GM19240 (cell line): ENCODE measurements at regions not wholly inside any gene's neighbourhood (a gene's known extent, or its start where the extent isn't known, plus 50 kb on each side); places are given as distances from the start of the nearest gene placed in this dataset.
"Not testable (repeated sequence)": the region's sequence is repeated elsewhere in the genome, so short reads cannot be mapped to it uniquely, and the experiment has no call there.

ENCODE experiments used
- DNase-seq: peaks from one replicate; pipeline ENCODE4 v3.0.0; 2011; ENCODE audit warnings: low spot score; ENCODE audit not compliant: insufficient read length

- DNase-seq, result no peak
Observed at GRCh38 chr5:152527358-152528052, 122.4 kb upstream of the NMUR2 start.

- no peak for DNase-seq
Observed at GRCh38 chr5:152529440-152529839, 124.4 kb upstream of the NMUR2 start.

- DNase-seq, result no peak
Observed at GRCh38 chr5:152532714-152533113, 127.6 kb upstream of the NMUR2 start.

- no peak for DNase-seq
Observed at GRCh38 chr5:152534641-152535040, 129.6 kb upstream of the NMUR2 start.

DNA sequence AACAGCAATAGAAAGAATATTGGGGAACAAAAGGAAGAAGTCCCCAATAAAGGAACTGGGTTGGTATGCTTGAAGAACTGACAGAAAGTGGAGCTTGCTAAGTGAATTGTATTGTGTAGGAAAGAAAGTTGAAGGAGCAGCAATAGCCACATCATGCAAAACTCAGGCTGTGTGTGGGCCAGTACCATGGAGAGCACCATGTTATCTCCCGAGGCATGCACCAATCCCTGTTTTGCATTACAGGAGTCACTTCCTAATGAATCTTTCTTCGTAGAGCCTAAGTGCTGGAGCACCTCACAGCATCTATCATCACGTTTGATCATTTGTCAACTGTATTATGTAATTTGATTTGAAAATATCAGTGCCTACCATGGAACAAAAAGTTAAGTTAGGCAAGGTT is 137.7 kb upstream of the NMUR2 start:
- DNase-seq, result no peak

DNA sequence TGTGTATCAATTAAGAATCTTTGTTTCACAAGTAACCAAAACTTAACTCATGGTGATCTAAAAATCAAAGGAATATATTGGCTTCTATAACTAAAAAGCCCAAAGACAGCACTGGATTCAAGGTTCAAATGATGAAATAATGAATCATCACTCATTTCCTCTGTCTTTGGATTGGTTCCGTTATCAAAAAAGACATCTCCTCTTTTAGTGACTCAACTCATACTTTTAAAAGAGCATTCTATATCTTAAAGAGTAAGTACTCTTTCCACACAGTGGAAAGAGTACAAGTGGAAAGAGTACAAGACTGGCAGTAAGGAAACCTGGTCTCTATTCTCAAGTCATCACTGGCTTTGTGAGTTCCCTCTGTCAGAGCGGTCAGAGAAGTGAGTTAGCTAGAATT is 141.4 kb upstream of the NMUR2 start:
- no peak for DNase-seq

GRCh38 chr5:152547202-152547601 is 142.1 kb upstream of the NMUR2 start:
- no peak for DNase-seq

DNA sequence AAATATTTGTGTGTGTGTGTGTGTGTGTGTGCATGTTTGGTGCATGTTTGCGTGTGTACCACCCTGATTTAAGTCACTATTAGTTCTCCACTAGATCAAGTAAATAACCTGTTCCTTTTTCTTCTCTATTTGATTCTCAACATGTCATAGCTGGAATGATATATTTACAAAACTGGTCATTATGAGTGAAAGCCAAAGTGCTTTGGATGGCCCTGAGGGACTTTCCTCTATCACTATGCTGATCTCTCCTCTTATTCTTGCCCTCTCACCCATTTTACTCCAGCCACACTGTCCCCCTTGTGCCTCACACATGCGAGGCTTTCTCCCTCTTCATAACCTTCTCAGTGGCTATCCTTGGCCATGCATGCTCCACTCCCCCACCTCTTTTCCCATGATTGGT is 144.6 kb upstream of the NMUR2 start:
- no peak for DNase-seq

DNA sequence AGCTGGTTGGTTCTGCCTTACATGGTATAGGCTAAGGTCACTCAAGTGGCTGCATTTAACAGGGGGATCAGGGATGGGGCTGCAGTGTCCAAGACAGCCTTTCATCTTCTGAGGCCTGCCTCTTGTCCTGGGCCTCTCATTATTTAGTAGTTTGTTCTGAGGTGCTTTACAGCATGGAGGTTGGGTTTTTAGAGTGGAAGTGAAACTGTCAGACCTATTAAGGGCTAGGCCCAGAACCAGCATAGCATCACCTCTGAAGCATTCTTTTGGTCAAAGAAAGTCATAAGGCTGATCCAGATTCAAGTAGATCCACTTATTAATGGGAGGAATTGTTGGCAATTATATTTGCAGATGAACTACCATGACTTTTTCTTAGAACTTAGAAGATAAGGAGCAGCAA is 146.0 kb upstream of the NMUR2 start:
- DNase-seq, result no peak

GRCh38 chr5:152556784-152557183 is 151.7 kb upstream of the NMUR2 start:
- no peak for DNase-seq

- DNase-seq, result peak; percentile 21
Observed at GRCh38 chr5:152560512-152561137, 155.5 kb upstream of the NMUR2 start.

DNA sequence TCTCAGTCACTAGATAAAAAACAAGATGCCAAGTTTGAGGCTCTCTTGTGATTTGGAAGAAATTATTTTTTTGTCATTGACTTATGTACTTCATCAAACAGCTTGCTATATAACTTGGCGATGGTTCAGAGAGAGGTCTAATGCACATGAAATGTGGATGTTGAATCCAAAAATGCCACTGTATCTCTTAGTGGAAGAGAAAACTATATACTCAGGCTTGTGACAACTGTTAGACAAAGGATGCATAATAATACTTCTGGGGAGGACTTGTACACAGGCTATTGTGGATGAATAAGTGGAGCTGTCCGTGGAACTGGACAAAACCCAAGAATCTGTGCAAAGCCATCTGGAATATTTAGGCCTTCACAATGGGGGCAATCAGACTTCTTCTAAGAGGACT is 162.9 kb upstream of the NMUR2 start:
- no peak for DNase-seq

DNA sequence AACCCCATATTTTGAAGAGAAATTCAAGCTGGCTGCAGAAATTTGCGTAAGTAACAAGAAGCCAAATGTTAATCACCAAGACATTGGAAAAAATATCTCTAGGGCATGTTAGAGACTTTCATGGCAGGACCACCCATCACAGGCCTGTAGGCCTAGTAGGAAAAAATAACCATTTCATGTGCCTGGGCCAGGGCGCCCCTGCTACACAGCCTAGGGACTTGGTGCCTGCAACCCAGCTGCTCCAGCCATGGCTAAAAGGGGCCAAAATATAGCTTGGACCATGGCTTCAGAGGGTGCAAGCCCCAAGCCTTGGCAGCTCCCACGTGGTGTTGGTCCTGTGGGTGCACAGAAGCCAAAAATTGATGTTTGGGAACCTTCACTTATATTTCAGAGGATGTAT is 167.7 kb upstream of the NMUR2 start:
- no peak for DNase-seq

DNA sequence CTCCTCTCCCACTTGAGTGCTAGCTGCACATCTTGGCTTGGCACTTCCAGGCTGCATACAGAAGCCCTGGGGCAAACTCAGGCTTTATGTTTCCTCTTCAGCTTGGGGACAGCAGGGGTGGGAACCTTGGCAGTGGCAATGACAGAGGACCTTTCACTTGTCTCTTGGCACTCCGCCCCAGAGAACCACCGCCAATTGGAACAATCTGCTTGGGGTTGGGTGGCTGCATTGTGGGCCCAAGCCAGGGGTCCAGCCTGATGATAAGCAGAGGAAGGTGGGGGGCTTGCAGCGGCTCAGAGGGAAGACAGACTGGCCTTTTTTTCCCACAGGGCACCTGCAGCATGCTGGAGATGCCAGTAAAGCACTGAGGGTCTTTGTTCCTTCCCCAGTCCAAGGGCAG is 179.0 kb upstream of the NMUR2 start:
- DNase-seq, result no peak

DNA sequence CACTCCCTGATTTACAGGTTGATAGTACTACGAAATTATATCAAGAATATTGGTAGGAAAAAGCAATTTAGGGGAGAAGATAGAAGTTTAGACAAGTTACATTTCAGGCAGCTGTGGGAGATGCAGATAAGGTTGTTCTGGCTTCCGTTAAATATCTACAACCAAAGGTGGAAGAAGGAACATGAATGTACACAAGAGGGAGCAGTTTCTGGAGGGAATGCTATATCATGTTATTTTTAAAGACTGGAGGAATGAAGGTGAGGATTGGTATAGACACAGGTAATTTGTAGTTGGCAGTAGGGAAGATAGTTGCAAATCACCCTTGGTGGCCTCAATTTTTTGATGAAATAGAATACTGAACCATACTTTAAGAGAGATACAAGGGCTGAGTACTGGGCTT is 187.3 kb upstream of the NMUR2 start:
- no peak for DNase-seq

- no peak for DNase-seq
Observed at GRCh38 chr5:152593388-152593787, 188.3 kb upstream of the NMUR2 start.

GRCh38 chr5:152595405-152595804 is 190.3 kb upstream of the NMUR2 start:
- no peak for DNase-seq

GRCh38 chr5:152599096-152599495 is 194.0 kb upstream of the NMUR2 start:
- DNase-seq, result no peak

- DNase-seq, result no peak
Observed at GRCh38 chr5:152601806-152602732, 197.0 kb upstream of the NMUR2 start.

DNA sequence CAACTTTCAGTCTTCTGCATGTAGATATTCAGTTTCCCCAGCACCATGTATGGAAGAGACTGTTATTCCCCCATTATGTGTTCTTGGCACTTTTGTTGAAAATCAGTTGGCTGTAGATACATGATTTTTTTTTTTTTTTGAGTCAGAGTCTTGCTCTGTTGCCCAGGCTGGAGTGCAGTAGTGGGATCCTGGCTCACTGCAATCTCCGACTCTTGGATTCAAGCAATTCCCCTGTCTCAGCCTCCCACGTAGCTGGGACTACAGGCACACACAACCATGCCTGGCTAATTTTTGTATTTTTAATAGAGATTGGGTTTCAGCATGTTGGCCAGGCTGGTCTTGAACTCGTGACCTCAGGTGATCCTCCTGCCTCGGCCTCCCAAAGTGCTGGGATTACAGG is 201.0 kb upstream of the NMUR2 start:
- not testable (repeated sequence) for DNase-seq

DNA sequence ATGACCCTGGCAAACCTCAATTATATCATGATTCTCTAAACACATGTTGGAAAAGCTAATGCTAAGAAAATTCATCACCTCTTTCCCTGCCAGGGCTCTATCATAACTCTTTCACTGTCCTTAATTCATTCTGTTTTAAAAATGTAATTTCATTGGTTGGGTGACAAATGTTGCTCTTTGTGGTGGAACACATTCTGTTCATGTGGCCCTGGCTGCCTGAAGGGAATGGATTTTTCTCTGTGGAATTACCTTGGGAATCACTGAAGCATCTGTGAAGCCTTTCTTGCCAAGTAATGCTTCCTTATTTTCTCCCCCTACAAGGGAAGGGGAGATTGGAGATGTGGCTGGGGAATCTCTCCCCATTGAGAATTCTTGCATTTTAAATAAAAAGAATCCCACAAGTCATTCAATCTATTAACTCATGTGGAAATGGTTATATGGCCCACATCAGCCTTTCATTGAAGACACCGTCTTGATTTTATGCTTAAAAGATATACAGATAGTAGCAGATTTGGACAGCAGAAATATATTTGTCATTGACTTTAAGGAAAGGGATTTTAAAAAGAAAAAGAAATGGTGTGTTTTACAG is 201.8 kb upstream of the NMUR2 start:
- no peak for DNase-seq
